Activated CD4-positive, CD25-positive, alpha-beta regulatory T cell (primary cell): ENCODE measurements at regions not wholly inside any gene's neighbourhood (a gene's known extent, or its start where the extent isn't known, plus 50 kb on each side); places are given as distances from the start of the nearest gene placed in this dataset.
"Not testable (repeated sequence)": the region's sequence is repeated elsewhere in the genome, so short reads cannot be mapped to it uniquely, and the experiment has no call there.

ENCODE experiments used
- DNase-seq, 4 experiments: peaks; one replicate each; lab custom pipeline; 2025; lab: John Stamatoyannopoulos, UW

DNA sequence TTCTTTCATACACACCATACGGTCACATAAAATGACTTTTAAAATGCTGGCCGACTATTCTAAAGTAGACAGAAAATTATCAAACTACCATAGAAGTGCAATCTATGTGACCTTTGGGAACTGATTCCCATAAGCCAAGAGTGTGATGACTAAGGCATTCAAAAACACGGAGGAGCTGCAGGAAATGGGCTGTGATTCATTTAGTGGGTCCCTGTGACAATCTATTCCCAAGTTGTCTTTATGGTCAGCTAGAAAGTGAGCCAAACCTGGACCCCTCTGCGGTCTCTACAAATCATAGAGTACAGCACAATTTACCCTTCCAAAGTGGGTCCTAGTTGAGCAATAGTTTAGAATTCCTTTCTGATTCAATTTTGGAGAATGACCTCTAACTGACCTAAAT, 251.5 kb upstream of the CBLB start:
- no peak for DNase-seq

DNA sequence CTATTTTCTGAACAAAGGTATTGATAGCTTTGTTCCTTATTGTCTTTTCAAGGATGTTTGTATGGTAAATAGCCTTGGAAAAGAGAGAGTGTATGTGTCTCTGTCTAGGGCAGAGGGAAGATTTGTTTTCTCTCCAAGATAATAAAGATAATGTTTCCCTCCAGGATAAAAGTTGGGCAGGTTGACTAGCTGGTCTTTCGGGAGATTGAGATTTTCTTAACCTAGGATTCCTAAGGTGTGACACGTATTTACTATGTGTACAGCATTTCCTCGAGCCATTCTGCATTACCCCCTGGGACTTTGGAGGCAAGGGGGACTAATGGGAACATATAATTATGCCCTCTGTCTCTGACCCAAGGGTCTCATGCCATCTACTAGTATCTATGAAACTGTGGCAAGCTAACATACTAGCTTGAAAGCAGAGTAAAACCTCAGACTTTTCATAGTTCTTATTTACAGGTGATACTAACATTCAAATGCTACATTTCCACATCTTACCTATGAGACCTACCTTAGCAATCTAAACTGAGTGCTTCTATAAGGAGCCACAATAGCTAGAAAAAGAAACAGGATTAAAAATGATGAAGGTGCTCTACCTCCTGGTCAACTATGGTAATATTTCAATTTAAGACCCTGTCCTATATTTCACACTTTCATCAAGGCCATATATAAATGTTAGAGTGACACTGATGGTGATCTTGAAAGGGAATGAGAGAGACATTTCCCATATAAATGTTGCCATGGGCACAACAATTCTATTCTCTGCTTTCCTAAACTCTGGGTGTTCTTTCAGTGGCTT, 252.9 kb upstream of the CBLB start:
- DNase-seq: no peak

DNA sequence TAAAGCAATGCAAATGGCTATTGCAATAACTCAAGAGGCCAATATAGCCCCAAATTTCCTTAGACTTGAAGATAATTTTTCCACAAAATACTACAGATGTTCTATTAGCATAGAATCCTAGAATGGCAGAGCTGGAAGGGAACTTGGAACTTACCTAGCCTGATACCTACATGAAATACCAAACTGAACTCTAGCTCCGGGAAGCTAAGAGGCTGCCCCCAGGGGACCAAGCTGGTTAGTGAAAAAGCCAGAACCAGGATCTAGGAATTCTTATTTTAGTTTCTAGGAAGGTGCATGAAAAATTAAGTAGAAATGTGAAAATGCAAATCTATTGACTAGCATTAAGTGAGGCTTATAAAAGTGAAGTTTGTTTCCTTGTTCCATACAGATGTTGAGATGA, 256.0 kb upstream of the CBLB start:
- no peak for DNase-seq

DNA sequence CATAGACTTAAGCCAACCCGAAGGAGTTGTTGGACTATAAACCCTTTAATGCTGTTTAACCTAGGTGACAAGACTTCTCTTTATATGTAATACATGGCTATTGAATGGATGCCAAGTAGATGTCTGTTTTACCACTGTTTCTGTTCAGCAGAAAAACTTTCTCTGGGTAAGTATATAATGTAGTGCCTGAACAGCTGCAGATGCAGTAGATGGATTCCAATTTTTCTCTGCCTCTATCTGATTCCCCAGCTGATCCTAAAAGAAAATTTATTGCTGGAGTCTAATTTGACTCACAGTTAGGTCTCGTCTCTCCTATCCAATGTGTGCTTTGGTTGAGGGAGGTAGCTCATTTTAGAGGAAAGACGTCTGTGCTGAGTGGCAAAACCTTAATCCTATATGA, 256.5 kb upstream of the CBLB start:
- DNase-seq: no peak

DNA sequence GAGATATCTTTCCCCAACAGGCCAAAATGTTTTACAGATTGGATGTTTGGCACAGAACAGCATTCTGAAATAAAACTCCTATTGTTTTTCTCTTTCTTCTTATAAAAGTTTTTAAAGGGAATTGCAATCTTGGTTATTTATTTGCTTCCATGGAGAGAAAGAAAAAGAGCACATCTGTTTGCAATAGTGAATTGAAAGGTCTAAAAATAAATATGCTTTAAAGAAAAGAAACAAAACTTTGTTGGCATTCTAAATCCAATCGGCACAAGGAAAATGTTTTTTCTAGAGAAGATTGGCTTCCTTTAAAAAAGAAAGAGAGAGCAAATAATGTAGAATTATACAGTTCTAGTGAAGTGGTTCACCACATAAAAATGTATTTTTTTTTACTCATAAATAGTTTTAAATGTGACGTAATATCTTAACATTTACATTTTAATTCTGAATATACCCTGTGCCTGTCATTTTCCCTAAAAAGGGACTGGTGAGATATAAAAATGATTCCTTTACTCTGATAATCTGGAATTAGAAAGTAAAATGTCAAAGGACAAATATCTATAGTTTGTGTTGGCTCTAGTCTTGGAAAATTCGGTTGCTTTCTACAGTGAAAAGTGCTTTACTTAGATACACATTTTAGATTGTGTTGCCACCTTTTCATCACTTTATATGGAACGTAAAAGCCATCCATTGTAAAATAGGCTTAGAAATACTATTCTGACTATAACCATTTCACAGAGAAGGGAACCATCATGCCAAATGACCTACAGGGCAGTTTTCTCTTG, 257.4 kb upstream of the CBLB start:
- DNase-seq: no peak

DNA sequence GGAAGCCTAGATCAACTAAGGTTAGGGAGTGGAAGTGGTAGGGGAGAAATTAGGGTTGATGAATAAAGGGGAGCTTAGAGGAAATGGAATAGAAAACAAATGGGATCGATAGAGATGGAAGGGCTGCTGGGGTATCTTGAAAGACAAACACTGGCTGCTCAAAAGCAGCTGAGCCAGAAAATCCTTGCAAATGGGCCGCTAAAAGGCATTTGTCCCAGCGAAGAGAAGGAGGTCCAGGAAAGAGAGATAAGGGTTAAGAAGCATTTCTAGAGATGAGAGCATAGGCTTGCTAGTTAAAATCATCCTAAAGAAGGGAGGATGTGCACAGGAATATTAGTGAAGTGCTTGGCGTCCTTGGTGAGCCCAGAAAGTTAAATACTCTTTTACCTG, 258.0 kb upstream of the CBLB start:
- no peak for DNase-seq

DNA sequence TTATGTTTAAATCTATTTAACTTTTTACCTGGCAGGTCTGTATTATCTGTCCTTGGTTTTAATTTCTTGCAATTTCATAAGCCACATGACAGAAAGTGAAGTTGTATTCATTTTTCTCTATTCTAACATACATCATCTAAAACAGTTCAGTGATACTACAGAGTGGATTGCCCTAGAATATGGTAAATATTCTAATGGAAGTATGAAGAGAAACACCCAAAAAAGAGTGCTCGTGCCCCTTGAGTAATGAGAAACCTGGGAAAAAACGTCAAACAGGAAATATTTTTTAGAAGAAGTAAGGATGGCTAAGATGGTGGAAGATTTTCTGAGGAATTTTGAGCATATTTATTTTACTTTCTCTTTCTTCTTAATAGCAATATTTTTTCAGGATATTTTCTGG, 261.1 kb upstream of the CBLB start:
- DNase-seq: no peak

DNA sequence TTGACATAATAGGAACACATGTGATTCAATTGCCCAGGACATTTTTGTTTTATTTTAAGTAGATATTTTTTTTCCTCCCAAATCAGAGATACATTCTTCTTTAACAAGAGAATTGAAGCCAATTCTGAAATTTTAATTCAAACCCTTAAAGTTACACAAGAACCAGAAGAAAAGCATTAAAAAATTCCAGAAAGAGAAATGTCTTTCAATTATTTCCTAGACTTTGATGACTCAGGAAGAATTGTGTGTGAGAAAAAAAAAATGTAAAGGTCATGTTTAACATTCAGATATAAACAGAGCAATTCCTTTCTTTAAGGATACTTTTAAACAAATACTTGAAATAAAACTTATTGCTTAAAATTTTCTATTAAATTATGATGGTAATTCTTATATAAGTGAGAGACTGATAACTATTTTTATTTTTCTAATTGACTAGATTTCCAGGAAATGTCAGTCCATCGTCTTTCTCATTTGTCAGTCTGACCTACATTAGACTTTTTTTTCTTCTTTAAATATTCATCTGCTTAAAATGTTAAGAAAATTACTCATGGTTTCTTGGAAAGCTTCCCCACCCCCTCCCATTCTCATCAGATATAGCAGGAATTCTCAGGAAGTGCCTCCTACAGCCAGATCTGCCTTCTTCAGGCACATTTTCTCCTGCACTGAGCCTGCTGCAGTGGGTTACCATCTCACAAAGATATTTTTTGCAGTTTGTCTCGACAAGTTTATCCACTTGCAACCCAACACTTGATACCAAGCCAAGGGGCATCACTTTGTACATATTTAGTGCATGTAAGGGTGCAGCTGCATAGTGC, 261.8 kb upstream of the CBLB start:
- DNase-seq: no peak

DNA sequence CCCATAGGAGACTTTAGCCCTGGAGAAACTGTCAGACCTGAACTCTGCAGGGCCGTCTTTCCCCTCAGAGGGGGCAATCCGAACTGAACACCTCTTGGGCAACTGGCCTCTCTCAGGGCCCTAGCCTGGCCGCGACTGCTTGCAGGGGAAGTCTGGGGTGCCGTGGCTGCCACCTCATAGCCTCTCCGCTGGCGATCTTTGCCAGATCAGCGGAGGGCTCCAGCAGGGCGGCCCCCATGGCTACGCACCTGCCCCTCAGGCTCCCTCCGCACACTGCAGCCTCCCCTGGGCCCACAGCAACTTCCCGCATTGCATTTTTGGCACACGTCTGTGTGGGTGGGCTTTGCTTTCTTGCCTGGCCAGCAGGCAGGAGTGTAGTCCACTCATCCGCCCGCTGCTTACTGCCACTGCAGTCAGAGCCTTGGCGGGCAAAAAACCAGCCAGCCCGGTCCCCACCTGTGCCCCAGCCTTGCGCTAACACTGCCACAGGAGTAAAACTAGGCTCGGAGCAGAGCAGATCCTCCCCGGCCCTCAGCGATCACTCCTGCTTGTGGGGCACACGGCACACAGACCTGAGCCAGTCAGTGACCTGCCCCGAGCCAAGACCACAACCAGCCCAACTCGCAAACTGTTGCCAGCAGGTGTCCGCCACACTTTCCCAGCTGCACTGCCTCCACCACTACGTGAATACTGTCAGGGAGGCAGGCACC, 266.8 kb upstream of the CBLB start:
- DNase-seq: no peak

DNA sequence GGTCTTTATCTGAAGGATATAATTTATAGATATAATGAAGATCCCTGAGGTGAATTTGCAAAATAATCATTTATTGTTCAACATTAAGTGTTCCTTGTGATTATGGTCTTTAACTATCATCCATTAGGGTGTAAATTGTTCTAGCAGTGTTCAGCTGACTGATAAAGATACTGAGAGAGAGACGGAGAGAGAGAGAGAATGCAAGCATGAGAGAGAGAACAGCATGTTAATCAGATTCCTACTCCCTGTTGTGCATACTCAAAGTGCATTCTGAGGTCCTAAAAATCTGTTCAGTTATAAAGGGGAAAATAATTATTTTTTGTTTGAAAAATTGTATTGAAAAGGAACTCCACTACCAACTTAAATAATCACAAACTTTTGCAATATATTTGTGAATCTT, 271.0 kb upstream of the CBLB start:
- DNase-seq: no peak

DNA sequence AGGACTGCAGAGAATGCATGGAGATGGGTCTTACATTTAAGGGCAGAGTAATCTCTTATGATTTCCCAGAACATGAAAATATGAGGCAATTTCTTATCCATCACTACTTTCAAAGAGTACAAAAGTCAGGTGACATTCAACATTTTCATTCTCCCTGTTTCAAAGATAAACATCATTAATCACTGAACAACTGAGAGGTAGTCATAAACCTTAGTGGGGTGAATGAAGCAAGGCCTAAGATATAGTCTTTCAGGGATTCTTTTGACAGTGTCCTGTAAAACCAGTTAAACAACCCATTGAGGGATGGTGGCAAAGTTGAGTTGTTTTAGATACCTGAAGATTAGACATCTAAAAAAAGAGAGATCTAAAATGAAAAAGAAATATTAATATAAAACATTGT, 271.6 kb upstream of the CBLB start:
- DNase-seq: no peak

DNA sequence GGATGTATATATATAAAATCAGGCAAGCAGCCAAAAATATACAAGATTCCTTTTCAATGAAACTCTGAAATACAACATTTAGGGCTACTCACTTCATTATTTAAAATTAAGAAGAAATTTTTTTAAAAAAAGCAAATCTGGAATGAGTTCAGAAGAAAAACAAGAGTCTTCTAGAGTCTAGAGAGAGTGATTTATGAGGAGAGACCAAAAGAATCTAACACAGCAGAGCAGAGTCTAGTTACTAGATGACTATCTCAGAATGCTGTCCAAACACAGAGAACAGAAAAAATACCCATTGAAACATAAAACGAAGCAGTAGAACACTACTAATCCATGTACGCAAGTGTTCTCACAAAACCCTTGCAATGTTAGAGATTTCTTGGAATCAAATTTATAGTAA, 275.2 kb upstream of the CBLB start:
- no peak for DNase-seq

DNA sequence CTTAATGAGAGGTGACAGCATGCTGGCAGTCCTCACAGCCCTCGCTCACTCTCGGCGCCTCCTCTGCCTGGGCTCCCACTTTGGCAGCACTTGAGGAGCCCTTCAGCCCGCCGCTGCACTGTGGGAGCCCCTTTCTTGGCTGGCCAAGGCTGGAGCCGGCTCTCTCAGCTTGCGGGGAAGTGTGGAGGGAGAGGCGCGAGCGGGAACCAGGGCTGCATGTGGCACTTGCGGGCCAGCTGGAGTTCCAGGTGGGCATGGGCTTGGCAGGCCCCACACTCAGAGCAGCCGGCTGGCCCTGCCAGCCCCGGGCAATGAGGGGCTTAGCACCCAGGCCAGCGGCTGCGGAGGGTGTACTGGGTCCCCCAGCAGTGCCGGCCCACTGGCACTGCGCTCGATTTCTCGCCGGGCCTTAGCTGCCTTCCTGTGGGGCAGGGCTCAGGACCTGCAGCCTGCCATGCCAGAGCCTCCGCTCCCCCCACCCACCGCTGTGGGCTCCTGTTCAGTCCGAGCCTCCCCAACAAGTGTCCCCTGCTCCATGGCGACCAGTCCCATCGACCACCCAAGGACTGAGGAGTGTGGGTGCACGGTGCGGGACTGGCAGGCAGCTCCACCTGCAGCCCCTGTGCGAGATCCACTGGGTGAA, 279.7 kb upstream of the CBLB start:
- DNase-seq: not testable (repeated sequence)

DNA sequence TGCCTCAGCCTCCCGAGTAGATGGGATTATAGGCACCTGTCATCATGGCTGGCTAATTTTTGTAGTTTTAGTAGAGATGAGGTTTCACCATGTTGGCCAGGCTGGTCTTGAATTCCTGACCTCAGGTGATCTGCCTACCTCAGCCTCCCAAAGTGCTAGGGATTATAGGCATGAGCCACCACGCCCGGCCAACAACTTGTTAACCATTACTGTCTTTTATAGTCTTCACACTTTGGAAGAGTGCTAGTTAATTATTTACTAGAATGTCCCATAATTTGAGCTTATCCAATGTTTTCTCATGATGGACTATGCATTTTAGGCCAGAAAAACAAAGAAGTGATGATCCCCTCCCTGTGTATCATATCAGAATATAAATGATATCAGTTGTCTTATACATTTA, 288.6 kb upstream of the CBLB start:
- DNase-seq: no peak

DNA sequence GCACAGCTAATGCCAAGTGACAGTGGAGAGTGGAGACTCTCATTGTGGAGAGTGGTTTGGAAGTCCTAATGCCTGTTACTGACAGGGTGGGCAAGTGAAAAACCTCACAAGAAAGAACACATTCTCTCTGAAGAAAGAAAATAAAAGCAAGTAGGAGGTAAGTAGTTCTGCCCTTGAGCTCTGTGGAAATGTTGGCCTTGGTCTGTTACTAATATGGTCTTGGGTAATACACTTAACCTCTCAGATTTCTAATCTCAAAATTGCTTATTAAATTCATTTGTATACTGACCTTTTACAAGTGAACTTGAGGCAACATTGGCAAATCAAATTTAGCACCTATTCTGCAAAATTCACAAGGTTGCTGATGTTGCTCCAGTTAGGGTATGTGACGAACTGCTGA, 291.6 kb upstream of the CBLB start:
- no peak for DNase-seq

DNA sequence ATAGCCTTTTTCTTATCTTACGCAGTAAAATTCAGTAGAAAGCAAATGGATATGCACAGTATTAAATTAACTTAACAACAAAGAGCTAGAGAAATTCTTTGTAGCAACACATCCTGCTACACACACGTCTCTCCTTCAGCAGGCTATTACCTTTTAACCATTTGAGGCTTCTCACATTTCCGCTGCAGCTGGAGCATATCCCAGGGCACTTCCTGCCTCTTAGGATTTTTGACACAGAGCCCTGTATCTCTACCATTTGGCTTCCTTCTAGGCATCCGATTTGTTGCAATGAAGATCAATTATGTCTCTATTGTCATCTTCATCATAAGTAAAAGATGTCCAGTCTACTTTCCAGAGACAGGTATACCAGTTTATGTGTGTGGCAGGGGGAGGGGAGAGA, 292.4 kb upstream of the CBLB start:
- DNase-seq: no peak

DNA sequence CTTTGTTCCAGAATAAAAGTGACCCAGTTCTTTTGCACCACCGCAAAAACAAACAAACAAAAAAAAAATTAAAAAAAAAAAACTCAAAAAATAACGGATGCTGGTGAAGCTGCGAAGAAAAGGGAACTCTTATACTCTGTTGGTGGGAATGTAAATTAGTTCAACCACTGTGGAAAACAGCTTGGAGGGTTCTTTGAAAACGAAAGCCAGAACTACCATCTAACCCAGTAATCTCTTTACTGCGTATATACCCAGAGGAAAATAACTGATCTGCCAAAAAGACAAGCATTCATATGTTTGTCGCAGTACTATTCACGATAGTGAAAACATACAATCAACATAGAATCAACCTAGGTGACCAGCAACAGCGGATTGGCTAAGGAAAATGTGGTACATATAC, 298.9 kb upstream of the CBLB start:
- DNase-seq: no peak

DNA sequence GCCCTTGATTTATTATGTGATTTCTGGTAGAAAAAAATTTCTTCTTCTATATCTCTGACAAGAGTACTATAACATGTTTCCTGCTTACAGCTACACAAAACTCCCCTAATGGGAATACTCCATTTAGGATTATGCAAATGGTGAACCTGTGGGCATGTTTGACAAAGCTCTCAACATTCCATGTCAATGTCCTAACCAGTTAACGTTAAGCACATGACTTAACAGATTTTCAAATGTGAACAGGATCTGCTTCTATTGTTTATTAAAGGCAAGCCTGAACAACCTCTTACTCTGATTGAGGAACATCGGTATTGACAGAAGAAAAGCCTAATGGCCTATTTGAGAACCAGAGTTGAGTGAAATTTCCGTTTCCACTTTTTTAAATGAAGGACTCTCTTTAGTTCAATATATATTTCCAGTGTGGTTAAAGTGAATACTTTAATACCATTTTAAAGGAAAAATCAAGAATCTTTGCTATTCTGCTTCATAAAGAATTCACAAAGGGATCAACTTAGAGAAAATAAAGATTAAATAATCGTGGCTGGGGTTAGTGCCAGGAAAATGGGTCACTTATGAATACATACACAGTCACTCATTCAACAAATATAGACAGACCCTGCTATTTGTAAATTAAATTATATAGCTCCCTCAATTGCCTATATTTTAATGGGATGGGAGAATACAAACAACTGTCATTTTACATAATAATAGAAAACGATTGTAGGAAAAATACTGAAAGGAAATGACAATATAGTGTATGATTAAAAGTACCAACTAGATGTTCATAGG, 300.3 kb upstream of the CBLB start:
- DNase-seq: no peak

DNA sequence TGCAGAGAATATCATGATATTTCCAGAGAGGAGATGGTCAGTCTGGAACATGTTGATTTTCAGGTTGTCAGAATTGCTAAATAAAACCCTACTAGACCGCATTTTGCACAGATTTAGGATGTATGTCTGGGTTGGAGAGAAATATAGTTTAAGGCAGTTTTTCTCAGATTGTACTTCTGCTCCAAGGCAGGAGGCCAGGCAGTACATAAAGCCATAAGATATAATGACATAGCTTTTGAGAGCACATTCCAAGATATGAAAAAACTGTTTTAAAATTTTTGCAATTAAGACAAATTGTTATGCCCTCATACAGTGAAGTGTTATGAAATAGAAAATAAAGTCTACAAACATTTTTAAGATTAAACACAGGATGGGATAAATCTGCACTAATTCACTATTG, 301.8 kb upstream of the CBLB start:
- no peak for DNase-seq

DNA sequence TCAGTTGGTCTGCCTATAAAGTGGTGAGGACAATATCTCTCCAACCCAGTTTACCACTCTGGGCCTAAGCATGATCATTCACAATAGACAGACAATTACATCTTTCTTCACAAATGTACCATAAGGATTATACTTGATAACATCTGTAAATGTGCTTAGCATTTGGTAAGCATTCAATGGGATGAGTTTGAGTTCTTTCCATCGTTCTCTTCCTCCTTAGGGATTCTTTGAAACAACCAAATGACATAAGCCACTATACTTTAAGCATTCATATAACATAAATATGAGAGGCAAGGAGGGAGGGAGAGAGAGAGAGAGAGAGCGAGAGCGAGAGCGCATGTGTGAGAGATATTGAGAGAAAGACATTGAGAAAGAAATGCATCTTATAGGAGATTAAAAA, 303.3 kb upstream of the CBLB start:
- DNase-seq: no peak

DNA sequence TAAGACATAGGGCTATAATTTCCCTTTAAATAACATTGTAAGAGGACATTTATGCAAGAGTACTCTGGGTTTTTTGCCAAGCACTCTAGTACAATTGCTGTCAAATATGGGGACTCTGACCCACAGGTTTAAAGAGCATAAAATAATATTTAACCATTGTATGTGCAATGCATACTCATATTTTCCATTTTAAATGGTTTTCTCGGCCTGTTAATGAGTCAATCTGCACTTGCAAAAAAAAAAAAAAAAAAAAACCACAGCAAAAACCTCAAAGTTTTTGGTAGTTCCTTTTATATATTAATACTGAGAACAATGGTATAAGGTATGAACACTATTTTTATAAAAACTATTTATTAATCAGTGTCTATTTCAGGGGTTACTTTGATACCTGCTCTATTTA, 304.0 kb upstream of the CBLB start:
- no peak for DNase-seq
